SKM-1 treated with dmso at 0.1 percent for 144 hours (cell line): ENCODE measurements at regions not wholly inside any gene's neighbourhood (a gene's known extent, or its start where the extent isn't known, plus 50 kb on each side); places are given as distances from the start of the nearest gene placed in this dataset.
A peak's percentile ranks its signal among the peaks of the same experiment; 100 is the strongest.

Experiments used
- DNase-seq: peaks from one replicate; lab custom pipeline; 2025; ENCODE audit not compliant: unreplicated experiment; lab: John Stamatoyannopoulos, UW

DNA sequence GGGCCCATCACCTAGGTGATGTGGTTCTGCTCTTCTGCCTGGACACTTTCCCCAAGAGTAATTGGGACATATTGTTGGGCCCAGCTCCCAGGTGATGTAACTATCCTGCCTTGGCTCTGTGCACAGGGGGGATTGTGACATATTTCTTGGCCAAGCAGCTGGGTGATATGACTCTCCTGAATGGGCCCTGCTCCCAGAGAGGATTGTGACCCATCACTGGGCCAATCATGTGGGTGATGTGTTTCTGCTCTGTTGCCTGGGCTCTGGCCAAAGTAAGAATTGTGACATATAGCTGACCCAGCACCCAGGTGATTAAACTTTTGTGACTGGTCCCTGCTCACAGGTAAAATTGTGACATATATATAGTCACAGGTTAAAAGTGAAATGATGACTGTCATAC, 1904.9 kb downstream of the TP53TG3F start:
- DNase-seq: peak; percentile 3

DNA sequence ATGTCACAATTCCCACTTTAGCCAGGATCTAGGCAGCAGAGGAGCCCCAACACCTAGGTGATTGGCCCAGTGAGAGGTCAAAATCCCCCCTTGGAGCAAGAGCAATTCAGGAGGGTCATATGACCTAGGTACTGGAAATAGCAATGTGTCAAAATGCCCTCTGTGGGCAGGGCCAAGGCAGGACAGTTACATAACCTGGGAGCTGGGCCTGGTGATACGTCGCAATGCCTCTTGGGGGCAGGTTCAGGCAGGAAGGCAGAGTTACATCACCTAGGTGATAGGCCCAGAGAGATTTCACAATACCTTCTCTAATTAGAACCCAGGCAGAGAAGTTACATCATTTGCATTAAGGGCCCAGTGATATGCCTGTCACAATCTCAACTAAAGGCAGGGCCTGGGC, 1906.3 kb downstream of the TP53TG3F start:
- peak; percentile 79 for DNase-seq

DNA sequence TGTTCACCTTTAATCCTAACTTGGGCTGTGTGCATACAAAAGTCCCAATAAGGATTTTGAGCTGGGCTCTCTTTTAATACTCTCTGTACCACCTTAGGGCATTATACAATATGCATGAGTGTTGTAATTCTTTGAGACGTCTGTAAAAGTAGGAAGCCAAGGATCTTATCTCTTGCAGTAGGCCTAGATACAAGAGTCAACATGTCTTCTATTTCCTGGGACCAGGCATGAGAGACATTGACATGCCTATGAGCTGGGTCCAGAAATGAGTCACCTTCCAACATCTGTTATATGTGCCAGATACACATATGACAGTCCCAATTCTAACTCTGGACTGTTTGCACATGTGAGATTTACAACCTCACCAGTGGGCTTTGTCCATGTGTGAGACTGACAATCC, 1911.2 kb downstream of the TP53TG3F start:
- no peak for DNase-seq

GRCh38 chr16:35377142-35377541, 1917.7 kb downstream of the TP53TG3F start:
- no peak for DNase-seq

GRCh38 chr16:35386619-35387018, 1927.2 kb downstream of the TP53TG3F start:
- DNase-seq: no peak

- peak; percentile 30 for DNase-seq
Observed at GRCh38 chr16:35391328-35391727, 1931.9 kb downstream of the TP53TG3F start.

GRCh38 chr16:35398180-35398579, 1938.8 kb downstream of the TP53TG3F start:
- no peak for DNase-seq

DNA sequence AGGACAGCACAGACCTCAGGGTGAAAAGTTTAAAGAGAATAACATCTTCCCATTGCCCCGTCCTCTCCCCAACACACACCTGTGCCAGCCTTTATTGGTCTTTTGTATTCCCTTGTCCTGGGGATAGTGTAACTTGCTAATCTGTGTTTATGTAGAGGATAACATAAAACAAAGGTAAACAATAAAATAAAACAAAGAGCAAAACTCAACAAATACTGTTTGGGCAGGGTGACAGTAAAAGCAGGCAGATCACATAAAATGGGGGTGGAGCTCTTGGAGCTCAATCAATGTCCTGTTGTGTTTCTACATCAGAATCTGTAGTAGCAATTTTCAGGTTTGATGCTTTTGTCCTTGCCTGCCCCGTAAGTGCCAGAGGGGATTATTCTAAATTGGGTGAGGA, 1939.7 kb downstream of the TP53TG3F start:
- DNase-seq: no peak

- no peak for DNase-seq
Observed at GRCh38 chr16:35404273-35404672, 1944.9 kb downstream of the TP53TG3F start.

- DNase-seq: no peak
Observed at GRCh38 chr16:35405526-35405925, 1946.1 kb downstream of the TP53TG3F start.

- DNase-seq: no peak
Observed at GRCh38 chr16:35409503-35409902, 1950.1 kb downstream of the TP53TG3F start.

GRCh38 chr16:35410438-35410837, 1951.0 kb downstream of the TP53TG3F start:
- DNase-seq: no peak

DNA sequence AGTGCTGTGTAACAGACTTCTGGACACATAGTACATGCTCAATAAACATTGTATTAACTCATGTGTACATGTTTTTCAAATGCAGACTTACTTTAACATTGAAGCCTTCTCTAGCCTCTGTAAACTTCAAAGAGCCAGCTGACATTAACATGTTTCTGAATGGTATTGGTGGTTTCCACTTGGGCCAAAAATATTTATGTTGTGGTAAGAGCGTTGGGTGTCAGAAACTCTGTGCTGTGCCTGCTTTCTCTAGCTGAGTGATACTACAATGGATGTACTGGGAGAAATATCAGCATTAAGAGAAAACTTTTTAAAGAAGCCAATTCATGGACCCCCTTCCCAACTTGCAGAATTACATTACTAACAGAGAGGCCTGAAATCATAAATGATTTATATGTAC, 1951.7 kb downstream of the TP53TG3F start:
- DNase-seq: no peak

GRCh38 chr16:35414139-35414538, 1954.7 kb downstream of the TP53TG3F start:
- no peak for DNase-seq

DNA sequence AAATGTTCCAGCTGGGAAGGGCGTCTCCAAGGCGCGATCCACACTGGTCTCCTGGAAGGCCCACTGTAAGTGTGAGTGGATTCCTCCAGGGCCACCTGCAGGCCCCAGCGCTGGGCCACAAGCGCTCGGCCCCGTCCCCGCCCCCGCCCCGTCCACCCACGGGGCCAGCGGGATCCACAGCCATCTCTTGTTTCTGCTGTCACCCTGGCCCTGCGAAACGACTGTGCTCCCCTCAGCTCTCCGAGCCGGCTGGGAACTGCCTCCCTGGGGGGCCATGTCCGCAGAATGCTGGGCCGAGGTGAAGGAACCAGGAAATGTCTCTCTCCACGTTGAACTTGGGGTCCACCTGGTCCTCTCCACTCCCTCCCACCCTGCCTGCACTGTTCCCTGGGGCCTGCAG, 1955.2 kb downstream of the TP53TG3F start:
- DNase-seq: no peak

DNA sequence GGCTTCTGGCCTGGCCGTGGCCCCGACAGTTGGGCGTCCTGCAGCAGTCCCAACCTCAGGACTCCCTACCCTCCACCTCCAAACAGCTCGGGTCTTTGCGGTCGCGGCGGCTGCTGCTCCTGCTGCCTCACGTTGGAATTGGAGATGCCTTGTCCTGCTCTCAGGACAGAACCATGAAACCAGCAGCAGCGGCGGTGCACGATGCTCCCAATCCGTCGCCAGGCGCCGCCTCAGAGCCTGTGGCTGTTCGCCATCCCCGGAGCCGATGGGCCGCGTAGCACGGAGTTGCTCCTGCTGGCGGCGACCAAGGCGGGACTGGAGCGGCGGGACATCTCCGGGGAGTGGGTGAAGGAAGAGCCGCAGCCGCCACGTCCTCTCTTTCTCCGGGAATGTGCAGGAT, 1965.9 kb downstream of the TP53TG3F start:
- no peak for DNase-seq

GRCh38 chr16:35431829-35432663, 1972.6 kb downstream of the TP53TG3F start:
- DNase-seq: peak; percentile 6

GRCh38 chr16:35440875-35441274, 1981.5 kb downstream of the TP53TG3F start:
- no peak for DNase-seq

GRCh38 chr16:35447010-35447558, 1987.7 kb downstream of the TP53TG3F start:
- DNase-seq: no peak

DNA sequence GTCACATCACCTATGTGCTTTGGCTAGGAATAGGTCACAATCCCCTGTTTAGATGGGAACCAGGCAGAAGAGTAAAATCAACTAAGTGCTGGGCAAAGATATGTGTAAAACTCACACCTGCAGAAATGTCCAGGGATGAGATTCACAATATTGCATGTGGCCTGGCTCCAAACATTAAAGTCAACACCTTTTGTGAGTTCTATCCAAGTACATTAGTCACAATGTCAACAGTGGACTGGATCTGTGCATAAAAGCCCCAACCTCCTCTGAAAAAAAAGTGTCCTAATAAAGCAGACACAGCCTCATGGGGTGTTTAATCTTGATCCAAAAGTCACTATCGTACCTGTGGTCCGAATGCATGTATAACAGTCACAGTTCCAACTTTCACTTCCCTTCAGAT, 1990.3 kb downstream of the TP53TG3F start:
- DNase-seq: no peak

DNA sequence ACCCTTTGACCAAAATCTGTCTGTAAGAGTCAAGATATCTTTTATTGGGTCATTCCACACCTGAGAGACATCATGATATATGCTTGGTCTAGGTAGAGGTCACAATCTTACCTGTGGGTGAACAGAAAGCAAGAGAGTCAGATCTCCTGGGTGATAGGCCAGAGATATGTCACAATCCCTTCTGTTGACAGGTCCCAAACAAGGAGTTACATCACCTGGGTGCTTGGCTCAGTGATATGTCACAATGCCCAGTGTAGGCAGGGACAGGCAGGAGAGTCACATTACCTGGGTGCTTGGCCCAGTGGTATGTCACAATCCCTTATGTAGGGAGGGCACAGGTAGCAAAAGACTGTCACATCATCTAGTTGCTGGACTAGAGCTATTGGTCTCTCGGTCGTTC, 1991.2 kb downstream of the TP53TG3F start:
- no peak for DNase-seq

- no peak for DNase-seq
Observed at GRCh38 chr16:35452471-35452870, 1993.1 kb downstream of the TP53TG3F start.

- no peak for DNase-seq
Observed at GRCh38 chr16:35463358-35463757, 2003.9 kb downstream of the TP53TG3F start.
